GM23338 (cell line): ENCODE measurements at regions not wholly inside any gene's neighbourhood (a gene's known extent, or its start where the extent isn't known, plus 50 kb on each side); places are given as distances from the start of the nearest gene placed in this dataset.

Experiments used
- ATAC-seq: fragments of 200-7000 bp; cut with Tn5 transposase; 3 replicates; pipeline ENCODE4 v1.9.1; 2020
- DNase-seq: peaks from one replicate; pipeline ENCODE4 v3.0.0-alpha.2; 2015; ENCODE audit warnings: low spot score
- H2AFZ ChIP-seq: fragments of 200-600 bp; sonication (generic); 2 replicates; pipeline ENCODE4 v1.8.0; 2016; ENCODE audit warnings: antibody characterized with exemption, mild to moderate bottlenecking, moderate library complexity
- H3F3A ChIP-seq: fragments of 200-600 bp; sonication (generic); replicated peaks from 2 replicates; pipeline ENCODE4 v1.8.0; 2017; ENCODE audit warnings: antibody characterized with exemption, mixed run types, low read depth
- H3K27ac ChIP-seq: fragments of 200-600 bp; sonication (generic); 2 replicates; pipeline ENCODE4 v1.6.1; 2016; ENCODE audit warnings: low read depth
- H3K27me3 ChIP-seq: fragments of 200-600 bp; sonication (generic); 2 replicates; pipeline ENCODE4 v1.8.0; 2016; ENCODE audit warnings: mild to moderate bottlenecking, mixed run types, moderate library complexity; ENCODE audit not compliant: insufficient read depth
- H3K36me3 ChIP-seq: fragments of 200-600 bp; sonication (generic); 2 replicates; pipeline ENCODE4 v1.8.0; 2016; ENCODE audit warnings: mild to moderate bottlenecking; ENCODE audit not compliant: insufficient read depth
- H3K4me1 ChIP-seq: fragments of 200-600 bp; sonication (generic); 2 replicates; pipeline ENCODE4 v1.8.0; 2016; ENCODE audit warnings: mild to moderate bottlenecking, moderate library complexity; ENCODE audit not compliant: insufficient read depth
- H3K4me2 ChIP-seq: fragments of 200-600 bp; sonication (generic); 2 replicates; pipeline ENCODE4 v1.7.1; 2017; ENCODE audit warnings: mixed run types
- H3K4me3 ChIP-seq: fragments of 200-600 bp; sonication (generic); 2 replicates; pipeline ENCODE4 v1.6.1; 2016; ENCODE audit warnings: mixed run types
- H3K79me2 ChIP-seq: fragments of 200-600 bp; sonication (generic); replicated peaks from 2 replicates; pipeline ENCODE4 v1.8.0; 2017; ENCODE audit warnings: mild to moderate bottlenecking; ENCODE audit not compliant: insufficient read depth
- H3K9me2 ChIP-seq: fragments of 200-600 bp; sonication (generic); 2 replicates; pipeline ENCODE4 v1.8.0; 2017; ENCODE audit not compliant: insufficient read depth
- H4K20me1 ChIP-seq: fragments of 200-600 bp; sonication (generic); replicated peaks from 2 replicates; pipeline ENCODE4 v1.8.0; 2017; ENCODE audit warnings: mild to moderate bottlenecking; ENCODE audit not compliant: insufficient read depth
- H3K27ac Mint-ChIP-seq: 2 replicates; pipeline ENCODE4 v1.8.0; 2020; ENCODE audit warnings: inconsistent platforms, mild to moderate bottlenecking, moderate library complexity, mixed read lengths
- H3K27me3 Mint-ChIP-seq: 3 replicates; pipeline ENCODE4 v1.8.0; 2022; ENCODE audit warnings: low read depth, mild to moderate bottlenecking, moderate library complexity, mixed read lengths, inconsistent platforms; ENCODE audit not compliant: insufficient read depth, poor library complexity
- H3K36me3 Mint-ChIP-seq: 3 replicates; pipeline ENCODE4 v1.8.0; 2021; ENCODE audit warnings: low read depth, mild to moderate bottlenecking, inconsistent platforms, moderate library complexity, mixed read lengths
- H3K4me1 Mint-ChIP-seq: 3 replicates; pipeline ENCODE4 v1.8.0; 2020; ENCODE audit warnings: mild to moderate bottlenecking, inconsistent platforms, mixed read lengths
- H3K4me3 Mint-ChIP-seq: 3 replicates; pipeline ENCODE4 v1.8.0; 2021; ENCODE audit warnings: moderate library complexity, mild to moderate bottlenecking, inconsistent platforms, mixed read lengths
- H3K9me3 Mint-ChIP-seq: 3 replicates; pipeline ENCODE4 v1.8.0; 2020; ENCODE audit warnings: moderate library complexity, mild to moderate bottlenecking, inconsistent platforms, mixed read lengths
- CTCF ChIP-seq, 2 experiments: fragments of 200-600 bp in 1 of 2; sonication (generic) in 1 of 2; conservative IDR thresholded peaks; 2 replicates each; pipeline versions ENCODE4 v1.5.1 to v1.6.1; 2016 to 2017; ENCODE audit warnings: antibody characterized with exemption in 2 of 2, low read depth in 2 of 2, mild to moderate bottlenecking in 2 of 2, moderate library complexity in 1 of 2
- ETS1 ChIP-seq: IDR thresholded peaks from 2 replicates; pipeline ENCODE4 v1.6.1; 2016; ENCODE audit warnings: antibody characterized with exemption
- EZH2 ChIP-seq: fragments of 200-600 bp; sonication (generic); IDR thresholded peaks from one replicate; pipeline ENCODE4 v1.8.0; 2017; ENCODE audit warnings: antibody characterized with exemption, mild to moderate bottlenecking, low read depth; ENCODE audit not compliant: unreplicated experiment
- EZH2phosphoT487 ChIP-seq: fragments of 200-600 bp; sonication (generic); IDR thresholded peaks from one replicate; pipeline ENCODE4 v1.8.1; 2018; ENCODE audit warnings: antibody characterized with exemption; ENCODE audit not compliant: unreplicated experiment
- JUNB ChIP-seq: IDR thresholded peaks from one replicate; pipeline ENCODE4 v1.6.1; 2016; ENCODE audit warnings: antibody characterized with exemption; ENCODE audit not compliant: unreplicated experiment
- NANOG ChIP-seq: IDR thresholded peaks from 2 replicates; pipeline ENCODE4 v1.6.1; 2016; ENCODE audit warnings: antibody characterized with exemption, borderline replicate concordance
- POLR2AphosphoS5 ChIP-seq: IDR thresholded peaks from 2 replicates; pipeline ENCODE4 v1.6.1; 2016; ENCODE audit warnings: antibody characterized with exemption, low read depth
- STAT1 ChIP-seq: IDR thresholded peaks from one replicate; pipeline ENCODE4 v1.6.1; 2016; ENCODE audit warnings: antibody characterized with exemption; ENCODE audit not compliant: unreplicated experiment
- ZNF114 ChIP-seq: fragments of 250-450 bp; sonication (Bioruptor Pico); IDR thresholded peaks from 2 replicates; pipeline ENCODE4 v1.5.0; 2020; ENCODE audit warnings: mild to moderate bottlenecking, moderate library complexity
- ZNF462 ChIP-seq: fragments of 250-450 bp; sonication (Bioruptor Pico); IDR thresholded peaks from 2 replicates; pipeline ENCODE4 v1.5.0; 2020; ENCODE audit warnings: mild to moderate bottlenecking, moderate library complexity

- no peak for ATAC-seq
- TF ChIP-seq ZNF114 (CRISPR knock-in tag) (no peak), POLR2AphosphoS5 (no peak), ETS1 (no peak), NANOG (no peak), STAT1 (no peak), EZH2 (no peak), EZH2phosphoT487 (no peak), CTCF (conservative IDR thresholded peaks at IDR 0.05; ENCODE audit: low read depth in 2 of 2) (no peak), JUNB (no peak), ZNF462 (no peak)
- Mint-ChIP-seq H3K4me1 (no peaks in the 10 kb centered on the region; the same call in 2 of the 3 replicates), H3K27me3 (peaks cover 2% of the 10 kb centered on the region), H3K4me3 (no peak overlapping the region), H3K27ac (no peak overlapping the region), H3K9me3 (no peaks in the 10 kb centered on the region), H3K36me3 (no peaks in the 10 kb centered on the region)
- no peaks in the 10 kb centered on the region; the same call in 1 of the 2 replicates for H3K9me2 ChIP-seq
- H3K4me3 ChIP-seq = no peak overlapping the region
- H2AFZ ChIP-seq = no peak overlapping the region
- H4K20me1 ChIP-seq = no peaks in the 10 kb centered on the region
- H3K36me3 ChIP-seq = no peaks in the 10 kb centered on the region
- H3K4me1 ChIP-seq = no peaks in the 10 kb centered on the region
- H3K27me3 ChIP-seq = no peaks in the 10 kb centered on the region
- H3K27ac ChIP-seq = no peak overlapping the region
- no peak for DNase-seq
- H3K79me2 ChIP-seq = no peaks in the 10 kb centered on the region
- no peak overlapping the region for H3K4me2 ChIP-seq
- no peaks in the 10 kb centered on the region for H3F3A ChIP-seq
Measured at GRCh38 chr1:198472119-198472518, 68.4 kb downstream of the ATP6V1G3 start.
